K562 (cell line): ENCODE measurements at regions not wholly inside any gene's neighbourhood (a gene's known extent, or its start where the extent isn't known, plus 50 kb on each side); places are given as distances from the start of the nearest gene placed in this dataset.

Experiments
- ATAC-seq: fragments of 200-7000 bp; cut with Tn5 transposase; 3 replicates; pipeline ENCODE4 v1.9.1; 2020; ENCODE audit warnings: moderate library complexity
- BruUV-seq: library from RNA; stranded (reverse); fragments of 400-500 nt; replicated peaks from 2 replicates; lab custom pipeline; 2021; lab: Mats Ljungman, UMichigan
- CTCF ChIA-PET: fragments of 300-600 bp; formaldehyde crosslinking; extraction: SDS; loops from one replicate; lab custom pipeline; 2021; ENCODE audit warnings: low intra/inter-chr PET ratio; lab: Yijun Ruan, JAX
- POLR2A ChIA-PET: fragments of 300-600, 350-650 bp; sonication (Branson Sonifier 250); formaldehyde crosslinking; extraction: SDS; loops from one replicate; lab custom pipeline; 2021; ENCODE audit warnings: antibody characterized with exemption, inconsistent platforms; lab: Yijun Ruan, JAX
- DNase-seq, 4 experiments: peaks; one replicate each; pipeline versions ENCODE4 v3.0.0 to v3.0.0-alpha.2; 2011 to 2018; ENCODE audit warnings: low spot score in 3 of 4, mixed read lengths in 3 of 4; ENCODE audit errors: extremely low read depth in 1 of 4
- FAIRE-seq: peaks from 2 replicates; lab custom pipeline; 2011; peaks lifted over from hg19 to GRCh38; lab: Jason Lieb, UNC
- H2AFZ ChIP-seq: 2 replicates; pipeline ENCODE4 v1.6.0; 2011; ENCODE audit warnings: low read depth, low read length, control low read depth, inconsistent platforms
- H3K27ac ChIP-seq: fragments of 200-600 bp; 3 replicates; pipeline ENCODE4 v1.8.0; 2011; ENCODE audit warnings: low read depth, mild to moderate bottlenecking, control low read depth, inconsistent platforms, low read length, moderate library complexity, mixed read lengths; ENCODE audit errors: extremely low read depth
- H3K27me3 ChIP-seq, 2 experiments: fragments of 300-600 bp in 1 of 2; 2 replicates in 1 of 2; 3 replicates in 1 of 2; pipeline versions ENCODE4 v1.6.0 to v1.8.0; 2011; ENCODE audit warnings: inconsistent platforms in 2 of 2, low read length in 2 of 2, mild to moderate bottlenecking in 1 of 2, mixed read lengths in 1 of 2, moderate library complexity in 1 of 2; ENCODE audit not compliant: control insufficient read depth in 2 of 2, insufficient read depth in 2 of 2
- H3K36me3 ChIP-seq: fragments of 300-600 bp; 3 replicates; pipeline ENCODE4 v1.8.0; 2011; ENCODE audit warnings: mild to moderate bottlenecking, low read length, inconsistent platforms; ENCODE audit not compliant: control insufficient read depth, insufficient read depth
- H3K4me1 ChIP-seq, 2 experiments: fragments of 200-600 bp in 1 of 2; replicated peaks in 1 of 2; 2 replicates in 1 of 2; 3 replicates in 1 of 2; pipeline versions ENCODE4 v1.5.1 to v1.8.0; 2011; ENCODE audit warnings: inconsistent platforms in 2 of 2, low read length in 2 of 2, mild to moderate bottlenecking in 1 of 2, mixed read lengths in 1 of 2, moderate library complexity in 1 of 2; ENCODE audit not compliant: control insufficient read depth in 2 of 2, insufficient read depth in 2 of 2
- H3K4me2 ChIP-seq: 2 replicates; pipeline ENCODE4 v1.6.1; 2011; ENCODE audit warnings: low read length, control low read depth, inconsistent platforms, mixed read lengths; ENCODE audit not compliant: insufficient read depth
- H3K4me3 ChIP-seq: fragments of 200-600 bp; sonication (generic), shearing (Covaris generic); 2 replicates; pipeline ENCODE4 v1.5.1; 2016; ENCODE audit warnings: control low read depth, inconsistent platforms
- H3K79me2 ChIP-seq: fragments of 200-600 bp; 3 replicates; pipeline ENCODE4 v1.8.0; 2011; ENCODE audit warnings: low read length, inconsistent platforms; ENCODE audit not compliant: control insufficient read depth, insufficient read depth
- H3K9ac ChIP-seq, 2 experiments: 2 replicates each; pipeline versions ENCODE4 v1.6.0 to v1.6.1; 2011; ENCODE audit warnings: low read depth in 2 of 2, low read length in 2 of 2, control low read depth in 1 of 2, inconsistent platforms in 1 of 2, mild to moderate bottlenecking in 1 of 2, mixed read lengths in 1 of 2; ENCODE audit not compliant: insufficient read depth in 1 of 2
- H3K9me1 ChIP-seq: one replicate; pipeline ENCODE4 v1.6.0; 2011; ENCODE audit warnings: inconsistent platforms, mild to moderate bottlenecking, low read length, moderate library complexity; ENCODE audit not compliant: control insufficient read depth, insufficient read depth
- H3K9me3 ChIP-seq: replicated peaks from 2 replicates; pipeline ENCODE4 v1.5.1; 2011; ENCODE audit warnings: low read depth, low read length, inconsistent platforms; ENCODE audit not compliant: control insufficient read depth, insufficient read depth
- H4K20me1 ChIP-seq: replicated peaks from 2 replicates; pipeline ENCODE4 v1.6.1; 2011; ENCODE audit warnings: low read length, inconsistent platforms, mixed read lengths; ENCODE audit not compliant: control insufficient read depth, insufficient read depth
- CEBPG ChIP-seq, 3 experiments: fragments of 200-800 bp in 1 of 3; sonication (Bioruptor generic) in 1 of 3; sonication (generic) in 1 of 3; formaldehyde crosslinking in 1 of 3; IDR thresholded peaks in 2 of 3; conservative IDR thresholded peaks in 1 of 3; 2 replicates each; pipeline versions ENCODE4 v1.6.1 to v1.8.0; 2016 to 2022; ENCODE audit warnings: missing compliant biosample characterization in 2 of 3, missing genetic modification characterization in 2 of 3, mild to moderate bottlenecking in 1 of 3, missing genetic modification reagents in 1 of 3
- E2F3 ChIP-seq: fragments of 250-450 bp; sonication (Bioruptor Pico); IDR thresholded peaks from 2 replicates; pipeline ENCODE4 v1.4.0; 2020; ENCODE audit warnings: mild to moderate bottlenecking
- GTF2A2 ChIP-seq: IDR thresholded peaks from 2 replicates; pipeline ENCODE4 v1.6.1; 2016; ENCODE audit warnings: mild to moderate bottlenecking, missing genetic modification characterization, missing compliant biosample characterization
- HDGF ChIP-seq: fragments of 450-650 bp; IDR thresholded peaks from 2 replicates; pipeline ENCODE4 v1.6.1; 2016
- JUND ChIP-seq, 2 experiments: IDR thresholded peaks; 2 replicates in 1 of 2; 3 replicates in 1 of 2; pipeline ENCODE4 v1.6.1; 2011; ENCODE audit warnings: borderline replicate concordance in 2 of 2, low read depth in 2 of 2, low read length in 2 of 2, improper control_type of control experiment in 1 of 2, missing biosample characterization in 1 of 2, missing genetic modification characterization in 1 of 2, missing genetic modification reagents in 1 of 2
- NFXL1 ChIP-seq: fragments of 450-650 bp; formaldehyde crosslinking; IDR thresholded peaks from 2 replicates; pipeline ENCODE4 v1.4.0; 2021; ENCODE audit warnings: mild to moderate bottlenecking
- NR3C1 ChIP-seq: sonication (generic); formaldehyde crosslinking; IDR thresholded peaks from 2 replicates; pipeline ENCODE4 v1.8.1; 2022; ENCODE audit warnings: missing genetic modification reagents
- TAF9B ChIP-seq: fragments of 450-650 bp; IDR thresholded peaks from 2 replicates; pipeline ENCODE4 v1.6.1; 2018; ENCODE audit warnings: mild to moderate bottlenecking; ENCODE audit not compliant: partially characterized antibody
- ZBTB7A ChIP-seq: IDR thresholded peaks from 2 replicates; pipeline ENCODE4 v1.6.1; 2011; ENCODE audit warnings: low read depth, mild to moderate bottlenecking, low read length, moderate library complexity, borderline replicate concordance; ENCODE audit not compliant: control insufficient read depth
- WGBS: fragments of 100-300 bp; shearing (Covaris generic); methylation state at CpG from one replicate; pipeline ENCODE4 v1.1.6; 2016; ENCODE audit warnings: low coverage, mixed read lengths; ENCODE audit not compliant: insufficient coverage; ENCODE audit errors: missing lambda C conversion rate; 5-methylcytosine and 5-hydroxymethylcytosine counted together
- in situ Hi-C: fragments of 300-500 bp; cut with MboI; formaldehyde crosslinking; loops from 4 replicates; pipeline ENCODE4 v1.15.0; 2018; ENCODE audit warnings: inconsistent platforms, mixed read lengths
- intact Hi-C: fragments of 100-400 bp; cut with micrococcal nuclease; formaldehyde crosslinking; loops from 2 replicates; pipeline ENCODE4 v1.14.2; 2022
- TF ChIP-seq, protein P1 (sequence below): IDR thresholded peaks from 2 replicates; pipeline ENCODE4 v1.6.1; 2011; ENCODE audit warnings: borderline replicate concordance, low read depth, mild to moderate bottlenecking, moderate library complexity, low read length; ENCODE audit not compliant: insufficient read depth, poor library complexity, severe bottlenecking

DNA sequence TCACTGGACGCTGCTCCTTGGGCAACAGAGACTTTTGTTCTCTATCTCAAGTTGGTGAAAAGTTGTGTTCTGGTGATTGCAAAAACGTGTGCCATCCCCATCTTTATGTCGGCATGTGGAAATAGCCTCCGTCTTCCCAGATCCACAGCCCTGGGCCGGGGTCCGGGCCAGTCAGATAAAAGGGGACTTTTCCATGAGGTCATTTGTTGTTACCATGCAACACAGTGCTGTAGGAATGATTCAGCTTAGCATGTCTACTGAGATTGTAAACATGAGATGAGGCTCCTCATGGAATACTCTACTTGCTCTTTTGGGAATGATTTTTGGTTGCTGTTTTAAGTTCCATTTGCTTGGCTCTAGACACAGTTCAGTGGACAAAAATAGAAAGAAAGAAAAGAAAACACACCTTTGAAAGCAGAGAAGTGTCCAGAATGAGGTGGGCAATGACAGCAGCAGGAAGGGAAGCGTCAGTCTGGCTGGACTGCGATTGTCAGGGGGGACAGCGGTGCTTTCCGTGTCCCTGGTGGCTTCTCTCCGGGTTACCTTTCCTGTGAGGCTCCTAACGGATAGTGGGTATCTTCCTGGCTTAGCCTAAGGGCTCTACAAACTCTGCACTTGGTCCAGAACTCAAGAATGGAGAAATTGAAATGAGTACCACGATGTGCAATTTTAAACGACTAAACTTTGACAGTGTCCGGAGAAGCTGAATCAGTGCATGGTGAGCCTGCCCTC is 91.6 kb downstream of the TEX29 start:
- Histone ChIP-seq H3K79me2 (no peaks in the 10 kb centered on the region), H3K27me3 (peaks cover 0 to 60% of the 10 kb centered on the region in 2 experiments; a peak in 4 of 5 replicates), H3K9me1 (no peaks in the 10 kb centered on the region), H3K4me2 (no peak overlapping the region), H3K4me3 (no peak overlapping the region), H2AFZ (no peak overlapping the region), H3K9me3 (no peaks in the 10 kb centered on the region), H3K27ac (no peak overlapping the region), H4K20me1 (no peaks in the 10 kb centered on the region), H3K36me3 (no peaks in the 10 kb centered on the region), H3K4me1 (no peaks in the 10 kb centered on the region), H3K9ac (no peak overlapping the region)
- WGBS, result 0% methylated on average over 15 of the region's 15 CpGs
- intact Hi-C loops, result no loop called here
- in situ Hi-C loops, result no loop called here
- no peak for ATAC-seq
- TF ChIP-seq CEBPG (CRISPR knock-in tag; IDR thresholded peaks at IDR 0.05) (no peak), CEBPG (tag; conservative IDR thresholded peaks at IDR 0.05 in 1 of 2, IDR thresholded peaks at IDR 0.05 in 1 of 2) (no peak), HDGF (no peak), E2F3 (CRISPR knock-in tag) (no peak), NFXL1 (CRISPR knock-in tag) (no peak), JUND (IDR thresholded peaks at IDR 0.05; ENCODE audit: borderline replicate concordance, low read depth, low read length) (no peak), JUND (tag; IDR thresholded peaks at IDR 0.05; ENCODE audit: borderline replicate concordance, low read depth, low read length) (no peak), ZBTB7A (no peak), NR3C1 (CRISPR knock-in tag) (no peak), TAF9B (no peak), GTF2A2 (no peak)
- TF ChIP-seq, protein P1, sequence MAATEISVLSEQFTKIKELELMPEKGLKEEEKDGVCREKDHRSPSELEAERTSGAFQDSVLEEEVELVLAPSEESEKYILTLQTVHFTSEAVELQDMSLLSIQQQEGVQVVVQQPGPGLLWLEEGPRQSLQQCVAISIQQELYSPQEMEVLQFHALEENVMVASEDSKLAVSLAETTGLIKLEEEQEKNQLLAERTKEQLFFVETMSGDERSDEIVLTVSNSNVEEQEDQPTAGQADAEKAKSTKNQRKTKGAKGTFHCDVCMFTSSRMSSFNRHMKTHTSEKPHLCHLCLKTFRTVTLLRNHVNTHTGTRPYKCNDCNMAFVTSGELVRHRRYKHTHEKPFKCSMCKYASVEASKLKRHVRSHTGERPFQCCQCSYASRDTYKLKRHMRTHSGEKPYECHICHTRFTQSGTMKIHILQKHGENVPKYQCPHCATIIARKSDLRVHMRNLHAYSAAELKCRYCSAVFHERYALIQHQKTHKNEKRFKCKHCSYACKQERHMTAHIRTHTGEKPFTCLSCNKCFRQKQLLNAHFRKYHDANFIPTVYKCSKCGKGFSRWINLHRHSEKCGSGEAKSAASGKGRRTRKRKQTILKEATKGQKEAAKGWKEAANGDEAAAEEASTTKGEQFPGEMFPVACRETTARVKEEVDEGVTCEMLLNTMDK, result no peak
- no peak for DNase-seq
- ChIA-PET POLR2A (interaction anchor here (0.6 kb wide), 1 partner anchor 48 kb away, joined by 3 read pairs; no protein-coding TSS in a partner anchor), CTCF (no interaction called here)
- BruUV-seq, result no TSS peak
- FAIRE-seq, result no peak
